ENCODE measurements at regions not wholly inside any gene's neighbourhood (a gene's known extent, or its start where the extent isn't known, plus 50 kb on each side); places are given as distances from the start of the nearest gene placed in this dataset.

GRCh38 chr3:13139471-13140065 lies 66.3 kb upstream of the IQSEC1 start:
- H2AK9ac ChIP-seq (replicated peaks; ENCODE audit: low read depth, low read length, poor library complexity), result no peak overlapping the region
- H4K5ac ChIP-seq (ENCODE audit: low read depth, low read length), result no peak overlapping the region
- H2AK5ac ChIP-seq (ENCODE audit: low read depth, low read length), result no peak overlapping the region
- H3K14ac ChIP-seq (replicated peaks; ENCODE audit: low read depth, low read length), result no peak overlapping the region
- WGBS, 2 experiments (ENCODE audit: extremely low coverage in 2 of 2, insufficient read length in 1 of 2), result 50% methylated on average over 2 of the region's 4 CpGs; no CpG with 5 or more reads in 1 of the 2 experiments
- H2BK15ac ChIP-seq (ENCODE audit: low read depth, low read length), result no peak overlapping the region
- no peak overlapping the region for H3K4ac ChIP-seq (ENCODE audit: low read depth, low read length)
- POLR2A ChIA-PET (ENCODE audit: unreplicated experiment), result no interaction called here
- no peak for ATAC-seq (ENCODE audit: low read depth)
- in situ Hi-C loops (cut with MboI; ENCODE audit: low sequenced_read_pairs), result no loop called here
- H3K36me3 ChIP-seq (ENCODE audit: control insufficient read depth, insufficient read depth, low read length), result no peaks in the 10 kb centered on the region
- no peak overlapping the region for H4K91ac ChIP-seq (ENCODE audit: insufficient read depth, low read depth, low read length)
- no peaks in the 10 kb centered on the region for H3K4me1 ChIP-seq (ENCODE audit: control insufficient read depth, insufficient read depth, low read length)
- no peak overlapping the region for H2BK5ac ChIP-seq (ENCODE audit: low read depth, low read length, poor library complexity, severe bottlenecking)
- H4K8ac ChIP-seq (ENCODE audit: low read depth in 2 of 2, low read length in 2 of 2), result no peak overlapping the region
- TF ChIP-seq FOS (IDR thresholded peaks at IDR 0.05; ENCODE audit: low read depth, low read length) (no peak), POLR2A (IDR thresholded peaks at IDR 0.05; ENCODE audit: low read depth, low read length) (no peak), ELK1 (IDR thresholded peaks at IDR 0.05; ENCODE audit: borderline replicate concordance, low read depth, low read length) (no peak), RFX5 (IDR thresholded peaks at IDR 0.05; ENCODE audit: low read depth, low read length) (no peak), CEBPB (IDR thresholded peaks at IDR 0.05; ENCODE audit: low read depth, low read length) (no peak), RAD21 (IDR thresholded peaks at IDR 0.05; ENCODE audit: low read length) (no peak)
- H2BK120ac ChIP-seq (ENCODE audit: low read depth, low read length), result no peak overlapping the region
- intact Hi-C loops (cut with micrococcal nuclease), result no loop called here
- no peak overlapping the region for H3K4me3 ChIP-seq (ENCODE audit: insufficient read depth, low read depth, low read length)
- no peak for DNase-seq
- BruUV-seq (replicated peaks), result no TSS peak
- H3K9me3 ChIP-seq (ENCODE audit: control insufficient read depth, insufficient read depth, low read length), result no peaks in the 10 kb centered on the region
- no peak overlapping the region for H3K23ac ChIP-seq (ENCODE audit: low read depth, low read length)
- no peaks in the 10 kb centered on the region for H4K20me1 ChIP-seq (ENCODE audit: insufficient read depth, low read length)
- H2AFZ ChIP-seq (replicated peaks; ENCODE audit: low read length, poor library complexity), result no peak overlapping the region
- no peak overlapping the region for H3K18ac ChIP-seq (ENCODE audit: low read depth, low read length)
- H2BK20ac ChIP-seq (ENCODE audit: low read depth, low read length), result no peak overlapping the region
- CTCF ChIA-PET, result no interaction called here
- H3K79me1 ChIP-seq (ENCODE audit: low read depth in 1 of 2, low read length in 2 of 2), result no peaks in the 10 kb centered on the region
- no peak overlapping the region for H3K56ac ChIP-seq (ENCODE audit: extremely low read depth, insufficient read depth, low read length)
- H3K9me1 ChIP-seq (ENCODE audit: insufficient read depth, low read length), result no peaks in the 10 kb centered on the region
- dilution Hi-C loops (cut with HindIII; ENCODE audit: low sequenced_read_pairs, unreplicated experiment), result no loop called here
- no peak overlapping the region for H3K4me2 ChIP-seq (ENCODE audit: low read depth, low read length)
- H3K9ac ChIP-seq (ENCODE audit: low read depth, low read length), result no peak overlapping the region
- no peak overlapping the region for H3K27ac ChIP-seq (ENCODE audit: insufficient read depth, low read length)
- peaks cover 2% of the 10 kb centered on the region; the same call in 1 of the 2 replicates for H3K27me3 ChIP-seq (ENCODE audit: control insufficient read depth, insufficient read depth, low read length)
